Stomach (tissue), 8 donors: ENCODE measurements at regions not wholly inside any gene's neighbourhood (a gene's known extent, or its start where the extent isn't known, plus 50 kb on each side); places are given as distances from the start of the nearest gene placed in this dataset.

Experiments
- DNase-seq, 2 donors: peaks; one replicate each; pipeline versions ENCODE4 v3.0.0 to v3.0.0-alpha.2; 2013 to 2019
- H3K27ac ChIP-seq, 5 donors: fragments of 200-600 bp in 4 of 5; sonication (generic) in 4 of 5; one replicate each; pipeline ENCODE4 v1.5.1; 2013 to 2019; ENCODE audit warnings: mild to moderate bottlenecking in 1 of 5, moderate library complexity in 1 of 5
- H3K27me3 ChIP-seq, 3 donors: fragments of 200-600 bp; sonication (generic); one replicate each; pipeline ENCODE4 v1.5.1; 2017 to 2019; ENCODE audit warnings: mixed run types in 1 of 3
- H3K36me3 ChIP-seq, 4 donors: fragments of 200-600 bp; sonication (generic); 1 replicate in 3 of 4; 2 replicates in 1 of 4; pipeline ENCODE4 v1.5.1; 2016 to 2019
- H3K4me1 ChIP-seq, 4 donors: fragments of 200-600 bp; sonication (generic); one replicate each; pipeline ENCODE4 v1.5.1; 2016 to 2019
- H3K4me3 ChIP-seq, 4 donors: fragments of 200-600 bp; sonication (generic) in 3 of 4; one replicate each; pipeline ENCODE4 v1.5.1; 2016 to 2019; ENCODE audit warnings: mild to moderate bottlenecking in 1 of 4
- H3K9me3 ChIP-seq, 4 donors: fragments of 200-600 bp; sonication (generic); one replicate each; pipeline ENCODE4 v1.5.1; 2016 to 2019
- EP300 ChIP-seq: sonication (generic); formaldehyde crosslinking; IDR thresholded peaks from one replicate; pipeline ENCODE4 v1.6.1; 2017; ENCODE audit warnings: antibody characterized with exemption
- POLR2A ChIP-seq, 4 donors: fragments of 450-650 bp; IDR thresholded peaks; one replicate each; pipeline ENCODE4 v1.6.1; 2016; ENCODE audit warnings: antibody characterized with exemption in 4 of 4, control low read depth in 2 of 4, mild to moderate bottlenecking in 1 of 4, moderate library complexity in 1 of 4
- POLR2AphosphoS5 ChIP-seq, 3 donors: sonication (generic); formaldehyde crosslinking; IDR thresholded peaks; one replicate each; pipeline ENCODE4 v1.6.1; 2016; ENCODE audit warnings: antibody characterized with exemption in 3 of 3
- WGBS, 5 donors: extraction: QIAGEN DNeasy Blood & Tissue Kit in 3 of 5; methylation state at CpG; one replicate each; pipeline versions ENCODE4 v1.1.5 to v1.1.7; 2013 to 2018; 5-methylcytosine and 5-hydroxymethylcytosine counted together
- intact Hi-C: fragments of 100-400 bp; cut with DNase I; formaldehyde crosslinking; loops from one replicate; pipeline ENCODE4 v1.15.1; 2023; ENCODE audit warnings: low total_unique reads
- TF ChIP-seq, protein P1 (sequence below), 7 experiments: fragments of 450-650 bp in 4 of 7; fragments of 200-600 bp in 3 of 7; sonication (generic) in 3 of 7; IDR thresholded peaks; one replicate each; pipeline ENCODE4 v1.5.1; 2016 to 2019; ENCODE audit warnings: antibody characterized with exemption in 7 of 7, control low read depth in 2 of 7, mild to moderate bottlenecking in 1 of 7
- donor health status: healthy with polysubstance abuse.
- donor health status: Bipolar disorder and iron deficiency.
- donor health status: healthy.

- Histone ChIP-seq H3K4me1 (peaks cover 0 to 12% (median 2%) of the 10 kb centered on the region in 4 donors), H3K9me3 (peaks cover 0 to 8% (median 3%) of the 10 kb centered on the region in 4 donors), H3K27me3 (no peaks in the 10 kb centered on the region), H3K36me3 (peaks cover 0 to 30% (median 0%) of the 10 kb centered on the region in 4 donors), H3K27ac (no peak overlapping the region), H3K4me3 (no peak overlapping the region)
- no peak for DNase-seq
- WGBS, 5 donors, result 51 to 67% (median 63%) methylated on average over 3 of the region's 3 CpGs
- intact Hi-C loops, result no loop called here
- TF ChIP-seq, protein P1, sequence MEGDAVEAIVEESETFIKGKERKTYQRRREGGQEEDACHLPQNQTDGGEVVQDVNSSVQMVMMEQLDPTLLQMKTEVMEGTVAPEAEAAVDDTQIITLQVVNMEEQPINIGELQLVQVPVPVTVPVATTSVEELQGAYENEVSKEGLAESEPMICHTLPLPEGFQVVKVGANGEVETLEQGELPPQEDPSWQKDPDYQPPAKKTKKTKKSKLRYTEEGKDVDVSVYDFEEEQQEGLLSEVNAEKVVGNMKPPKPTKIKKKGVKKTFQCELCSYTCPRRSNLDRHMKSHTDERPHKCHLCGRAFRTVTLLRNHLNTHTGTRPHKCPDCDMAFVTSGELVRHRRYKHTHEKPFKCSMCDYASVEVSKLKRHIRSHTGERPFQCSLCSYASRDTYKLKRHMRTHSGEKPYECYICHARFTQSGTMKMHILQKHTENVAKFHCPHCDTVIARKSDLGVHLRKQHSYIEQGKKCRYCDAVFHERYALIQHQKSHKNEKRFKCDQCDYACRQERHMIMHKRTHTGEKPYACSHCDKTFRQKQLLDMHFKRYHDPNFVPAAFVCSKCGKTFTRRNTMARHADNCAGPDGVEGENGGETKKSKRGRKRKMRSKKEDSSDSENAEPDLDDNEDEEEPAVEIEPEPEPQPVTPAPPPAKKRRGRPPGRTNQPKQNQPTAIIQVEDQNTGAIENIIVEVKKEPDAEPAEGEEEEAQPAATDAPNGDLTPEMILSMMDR (IDR thresholded peaks at IDR 0.05), result no peak
- TF ChIP-seq POLR2A (IDR thresholded peaks at IDR 0.05) (no peak), POLR2AphosphoS5 (IDR thresholded peaks at IDR 0.05) (no peak), EP300 (no peak)
Observed at GRCh38 chr3:185311991-185312390, 50.9 kb upstream of the MAP3K13 start.
